Right lobe of liver (tissue), 4 donors: ENCODE measurements at regions not wholly inside any gene's neighbourhood (a gene's known extent, or its start where the extent isn't known, plus 50 kb on each side); places are given as distances from the start of the nearest gene placed in this dataset.

Source experiments
- CTCF ChIP-seq, 4 donors: fragments of 200-600 bp in 3 of 4; fragments of 450-650 bp in 1 of 4; IDR thresholded peaks; one replicate each; pipeline versions ENCODE4 v1.5.1 to v1.8.0; 2016 to 2022; ENCODE audit warnings: antibody characterized with exemption in 4 of 4, mild to moderate bottlenecking in 2 of 4
- POLR2A ChIP-seq: fragments of 450-650 bp; IDR thresholded peaks from one replicate; pipeline ENCODE4 v1.6.1; 2017; ENCODE audit warnings: antibody characterized with exemption, mild to moderate bottlenecking
- donor health status: DM: no; HTN: no; CAD: no.
- donor health status: DM: no; HTN: no; CAD: no.
- donor health status: DM: no; HTN: yes; CAD: no.

DNA sequence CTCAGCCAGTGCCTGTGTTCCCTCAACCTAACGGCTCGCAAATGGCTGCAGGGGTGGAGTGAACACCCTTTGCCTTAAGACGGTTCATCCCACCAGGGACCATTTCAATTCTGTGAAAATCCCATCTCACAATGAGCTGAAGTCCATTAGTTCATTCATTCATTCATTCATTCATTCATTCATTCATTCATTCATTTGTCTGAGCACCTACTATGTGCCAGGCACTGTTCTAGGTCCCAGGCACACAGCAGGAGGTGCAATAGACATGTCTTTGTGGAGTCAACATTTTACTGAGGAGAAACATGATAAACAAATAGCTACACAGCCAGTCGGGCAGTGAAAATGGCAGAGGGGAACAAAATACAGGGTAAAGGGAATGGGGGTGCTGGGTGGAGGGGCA is 618.8 kb downstream of the MATN1 start:
- TF ChIP-seq CTCF (IDR thresholded peaks at IDR 0.05), result no peak
- TF ChIP-seq POLR2A, result no peak
